PC-9 (cell line): ENCODE measurements at regions not wholly inside any gene's neighbourhood (a gene's known extent, or its start where the extent isn't known, plus 50 kb on each side); places are given as distances from the start of the nearest gene placed in this dataset.

Experiments
- CTCF ChIP-seq: fragments of 200-600 bp; sonication (generic); conservative IDR thresholded peaks from 2 replicates; pipeline ENCODE4 v1.6.1; 2017; ENCODE audit warnings: mixed run types, antibody characterized with exemption, mild to moderate bottlenecking, moderate library complexity
- EZH2 ChIP-seq: fragments of 200-600 bp; sonication (generic); IDR thresholded peaks from 2 replicates; pipeline ENCODE4 v1.8.0; 2017; ENCODE audit warnings: antibody characterized with exemption, low read depth

- TF ChIP-seq EZH2: no peak
- TF ChIP-seq CTCF: no peak
Observed at GRCh38 chr7:67522504-67522903, 525.9 kb downstream of the TYW1 start.
